Upper lobe of left lung (tissue), 4 donors: ENCODE measurements at regions not wholly inside any gene's neighbourhood (a gene's known extent, or its start where the extent isn't known, plus 50 kb on each side); places are given as distances from the start of the nearest gene placed in this dataset.

Experiments used
- EP300 ChIP-seq, 4 donors: sonication (generic); formaldehyde crosslinking; IDR thresholded peaks; one replicate each; pipeline ENCODE4 v1.5.1; 2017; ENCODE audit warnings: antibody characterized with exemption in 4 of 4, control low read depth in 2 of 4
- POLR2A ChIP-seq, 4 donors: fragments of 450-650 bp; IDR thresholded peaks; one replicate each; pipeline ENCODE4 v1.5.1; 2016 to 2017; ENCODE audit warnings: antibody characterized with exemption in 4 of 4, mild to moderate bottlenecking in 2 of 4
- POLR2AphosphoS5 ChIP-seq, 2 donors: sonication (generic); formaldehyde crosslinking; IDR thresholded peaks; one replicate each; pipeline ENCODE4 v1.5.1; 2017; ENCODE audit warnings: antibody characterized with exemption in 2 of 2
- TF ChIP-seq, protein P1 (sequence below), 6 experiments: fragments of 450-650 bp in 4 of 6; fragments of 200-600 bp in 2 of 6; sonication (generic) in 2 of 6; IDR thresholded peaks; one replicate each; pipeline ENCODE4 v1.5.1; 2016 to 2019; ENCODE audit warnings: antibody characterized with exemption in 6 of 6

DNA sequence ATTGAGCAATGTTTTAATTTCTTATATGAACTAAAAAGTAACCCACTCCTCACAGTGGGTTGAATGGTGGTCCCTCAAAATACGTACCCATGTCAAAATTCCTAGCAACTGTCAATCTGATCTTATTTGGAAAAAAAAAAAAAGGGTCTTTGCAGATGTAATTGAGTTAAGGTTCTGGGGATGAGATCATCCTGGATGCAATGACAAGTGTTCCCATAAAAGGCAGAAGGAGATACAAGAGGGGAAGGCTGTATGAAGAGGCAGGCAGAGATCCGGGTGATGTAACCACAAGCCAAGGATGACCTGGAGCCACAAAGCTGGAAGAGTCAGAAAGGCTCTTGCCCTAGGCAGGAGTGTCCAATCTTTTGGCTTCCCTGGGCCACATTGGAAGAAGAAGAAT lies 516.3 kb upstream of the MKI67 start:
- TF ChIP-seq POLR2A (IDR thresholded peaks at IDR 0.05) (no peak), POLR2AphosphoS5 (IDR thresholded peaks at IDR 0.05) (no peak), EP300 (IDR thresholded peaks at IDR 0.05) (no peak)
- TF ChIP-seq, protein P1, sequence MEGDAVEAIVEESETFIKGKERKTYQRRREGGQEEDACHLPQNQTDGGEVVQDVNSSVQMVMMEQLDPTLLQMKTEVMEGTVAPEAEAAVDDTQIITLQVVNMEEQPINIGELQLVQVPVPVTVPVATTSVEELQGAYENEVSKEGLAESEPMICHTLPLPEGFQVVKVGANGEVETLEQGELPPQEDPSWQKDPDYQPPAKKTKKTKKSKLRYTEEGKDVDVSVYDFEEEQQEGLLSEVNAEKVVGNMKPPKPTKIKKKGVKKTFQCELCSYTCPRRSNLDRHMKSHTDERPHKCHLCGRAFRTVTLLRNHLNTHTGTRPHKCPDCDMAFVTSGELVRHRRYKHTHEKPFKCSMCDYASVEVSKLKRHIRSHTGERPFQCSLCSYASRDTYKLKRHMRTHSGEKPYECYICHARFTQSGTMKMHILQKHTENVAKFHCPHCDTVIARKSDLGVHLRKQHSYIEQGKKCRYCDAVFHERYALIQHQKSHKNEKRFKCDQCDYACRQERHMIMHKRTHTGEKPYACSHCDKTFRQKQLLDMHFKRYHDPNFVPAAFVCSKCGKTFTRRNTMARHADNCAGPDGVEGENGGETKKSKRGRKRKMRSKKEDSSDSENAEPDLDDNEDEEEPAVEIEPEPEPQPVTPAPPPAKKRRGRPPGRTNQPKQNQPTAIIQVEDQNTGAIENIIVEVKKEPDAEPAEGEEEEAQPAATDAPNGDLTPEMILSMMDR (IDR thresholded peaks at IDR 0.05) = no peak
